ENCODE measurements at regions not wholly inside any gene's neighbourhood (a gene's known extent, or its start where the extent isn't known, plus 50 kb on each side); places are given as distances from the start of the nearest gene placed in this dataset.
A peak's percentile ranks its signal among the peaks of the same experiment; 100 is the strongest.

GRCh38 chr9:115715666-115716065 lies 437.9 kb upstream of the PAPPA start:
- Histone ChIP-seq H3K27ac (peak overlapping the region in 1 of 21 experiments; percentile 12), H3K4me3 (no peak overlapping the region)

- Histone ChIP-seq H3K4me3 (no peak overlapping the region), H3K27ac (no peak overlapping the region)
These were observed 436.3 kb upstream of the PAPPA start for GRCh38 chr9:115717298-115717697.

GRCh38 chr9:115717711-115718173 lies 435.8 kb upstream of the PAPPA start:
- Histone ChIP-seq H3K4me3 (no peak overlapping the region), H3K27ac (no peak overlapping the region)

GRCh38 chr9:115730396-115730795 lies 423.2 kb upstream of the PAPPA start:
- Histone ChIP-seq H3K4me3 (no peak overlapping the region), H3K27ac (no peak overlapping the region)

- H3K4me3 ChIP-seq = no peak overlapping the region
- no peak overlapping the region for H3K27ac ChIP-seq
These were observed 422.7 kb upstream of the PAPPA start for GRCh38 chr9:115730845-115731244.

- H3K27ac ChIP-seq = no peak overlapping the region
- H3K4me3 ChIP-seq = no peak overlapping the region
These were observed 420.1 kb upstream of the PAPPA start for GRCh38 chr9:115733318-115734110.

- peak overlapping the region in 3 of 21 experiments; percentile 14 to 54 (median 43) for H3K27ac ChIP-seq
- no peak overlapping the region for H3K4me3 ChIP-seq
These were observed 414.3 kb upstream of the PAPPA start for GRCh38 chr9:115739096-115739875.

GRCh38 chr9:115740986-115741385 lies 412.6 kb upstream of the PAPPA start:
- H3K4me3 ChIP-seq = no peak overlapping the region
- no peak overlapping the region for H3K27ac ChIP-seq

- H3K27ac ChIP-seq = no peak overlapping the region
These were observed 409.6 kb upstream of the PAPPA start for GRCh38 chr9:115743709-115744605.

GRCh38 chr9:115746496-115746895 lies 407.1 kb upstream of the PAPPA start:
- Histone ChIP-seq H3K27ac (peak overlapping the region in 1 of 21 experiments; percentile 13), H3K4me3 (no peak overlapping the region)

More at GRCh38 chr9:115743709-115744605, 409.6 kb upstream of the PAPPA start:
- no peak overlapping the region for H3K4me3 ChIP-seq

GRCh38 chr9:115747731-115748130 lies 405.9 kb upstream of the PAPPA start:
- Histone ChIP-seq H3K27ac (no peak overlapping the region), H3K4me3 (no peak overlapping the region)

- no peak overlapping the region for H3K27ac ChIP-seq
- H3K4me3 ChIP-seq = no peak overlapping the region
These were observed 396.9 kb upstream of the PAPPA start for GRCh38 chr9:115756736-115757135.

- no peak overlapping the region for H3K27ac ChIP-seq
These were observed 396.1 kb upstream of the PAPPA start for GRCh38 chr9:115757461-115757860.

GRCh38 chr9:115758441-115758840 lies 395.1 kb upstream of the PAPPA start:
- no peak overlapping the region for H3K27ac ChIP-seq
- H3K4me3 ChIP-seq = no peak overlapping the region

More at GRCh38 chr9:115757461-115757860, 396.1 kb upstream of the PAPPA start:
- H3K4me3 ChIP-seq = no peak overlapping the region

- no peak overlapping the region for H3K4me3 ChIP-seq
- H3K27ac ChIP-seq = no peak overlapping the region
These were observed 394.2 kb upstream of the PAPPA start for GRCh38 chr9:115759426-115759825.

GRCh38 chr9:115764645-115765044 lies 388.9 kb upstream of the PAPPA start:
- Histone ChIP-seq H3K4me3 (no peak overlapping the region), H3K27ac (no peak overlapping the region)

GRCh38 chr9:115765060-115765459 lies 388.5 kb upstream of the PAPPA start:
- no peak overlapping the region for H3K4me3 ChIP-seq
- H3K27ac ChIP-seq = no peak overlapping the region

- Histone ChIP-seq H3K4me3 (no peak overlapping the region), H3K27ac (peak overlapping the region in 1 of 21 experiments; percentile 36)
These were observed 387.1 kb upstream of the PAPPA start for GRCh38 chr9:115766370-115766955.

- Histone ChIP-seq H3K4me3 (no peak overlapping the region), H3K27ac (no peak overlapping the region)
These were observed 383.1 kb upstream of the PAPPA start for GRCh38 chr9:115770521-115770920.
